DND-41 (cell line): ENCODE measurements at regions not wholly inside any gene's neighbourhood (a gene's known extent, or its start where the extent isn't known, plus 50 kb on each side); places are given as distances from the start of the nearest gene placed in this dataset.

Experiments
- CTCF ChIP-seq: IDR thresholded peaks from 2 replicates; pipeline ENCODE4 v1.5.1; 2012; ENCODE audit warnings: borderline replicate concordance, low read length, moderate library complexity, mild to moderate bottlenecking; ENCODE audit not compliant: poor library complexity, severe bottlenecking; ENCODE audit errors: extremely low read depth
- EZH2 ChIP-seq: IDR thresholded peaks from 3 replicates; pipeline ENCODE4 v1.6.1; 2012; ENCODE audit warnings: borderline replicate concordance, low read depth, mild to moderate bottlenecking, moderate library complexity, low read length, inconsistent platforms; ENCODE audit not compliant: severe bottlenecking

- TF ChIP-seq EZH2 (no peak), CTCF (no peak)
Measured at GRCh38 chr10:120034236-120034635, 141.7 kb downstream of the SEC23IP start.
